HCT116 (cell line): ENCODE measurements at regions not wholly inside any gene's neighbourhood (a gene's known extent, or its start where the extent isn't known, plus 50 kb on each side); places are given as distances from the start of the nearest gene placed in this dataset.

ENCODE experiments used
- ATAC-seq: fragments of 200-7000 bp; cut with Tn5 transposase; 2 replicates; pipeline ENCODE4 v1.9.1; 2020; ENCODE audit warnings: mild to moderate bottlenecking, moderate library complexity
- BruUV-seq: library from RNA; stranded (reverse); fragments of 400-500 nt; replicated peaks from 2 replicates; lab custom pipeline; 2021; lab: Mats Ljungman, UMichigan
- CTCF ChIA-PET: fragments of 300-600 bp; sonication (Branson Sonifier 250); formaldehyde crosslinking; loops from one replicate; lab custom pipeline; 2021; ENCODE audit warnings: antibody characterized with exemption; lab: Charles Lee
- POLR2A ChIA-PET: fragments of 300-600, 350-600 bp; sonication (Branson Sonifier 250); formaldehyde crosslinking; loops from one replicate; lab custom pipeline; 2021; ENCODE audit warnings: antibody characterized with exemption; lab: Charles Lee
- RAD21 ChIA-PET, 2 experiments: fragments of 300-600 bp; sonication (Branson Sonifier 250); formaldehyde crosslinking; loops; one replicate each; lab custom pipeline; 2023; ENCODE audit warnings: low total read pairs in 2 of 2; ENCODE audit not compliant: uncharacterized antibody in 2 of 2, unreplicated experiment in 2 of 2, low non-redundant PET in 1 of 2; lab: Charles Lee
- DNase-seq: peaks from one replicate; pipeline ENCODE4 v3.0.0-alpha.2; 2010; ENCODE audit warnings: low read depth, low spot score
- H2AFZ ChIP-seq: fragments of 200-600 bp; shearing (Covaris generic), sonication (generic); 2 replicates; pipeline ENCODE4 v1.6.1; 2017; ENCODE audit warnings: low read depth, mixed run types, mixed read lengths, antibody characterized with exemption, low read length; ENCODE audit not compliant: poor library complexity, severe bottlenecking
- H3K27ac ChIP-seq: 2 replicates; pipeline ENCODE4 v1.5.1; 2012; ENCODE audit warnings: low read depth, low read length
- H3K27me3 ChIP-seq: fragments of 200-600 bp; sonication (generic); 2 replicates; pipeline ENCODE4 v1.6.1; 2016; ENCODE audit warnings: mixed run types, low read length, mixed read lengths; ENCODE audit not compliant: insufficient read depth
- H3K36me3 ChIP-seq, 2 experiments: fragments of 200-500 bp in 1 of 2; fragments of 200-600 bp in 1 of 2; sonication (Bioruptor generic) in 1 of 2; sonication (generic) in 1 of 2; 2 replicates each; pipeline versions ENCODE4 v1.5.1 to v1.6.1; 2014 to 2016; ENCODE audit warnings: low read length in 2 of 2, inconsistent platforms in 1 of 2, mixed read lengths in 1 of 2, mixed run types in 1 of 2; ENCODE audit not compliant: insufficient read depth in 2 of 2, control insufficient read depth in 1 of 2
- H3K4me1 ChIP-seq, 2 experiments: fragments of 200-600 bp in 1 of 2; sonication (generic) in 1 of 2; 2 replicates each; pipeline versions ENCODE4 v1.5.1 to v1.6.1; 2012 to 2017; ENCODE audit warnings: low read length in 2 of 2, inconsistent platforms in 1 of 2, mild to moderate bottlenecking in 1 of 2, mixed read lengths in 1 of 2, mixed run types in 1 of 2, moderate library complexity in 1 of 2; ENCODE audit not compliant: insufficient read depth in 2 of 2, control insufficient read depth in 1 of 2
- H3K4me2 ChIP-seq: fragments of 200-600 bp; sonication (generic); 2 replicates; pipeline ENCODE4 v1.6.1; 2017; ENCODE audit warnings: mixed run types, low read length, mixed read lengths
- H3K4me3 ChIP-seq, 2 experiments: fragments of 200-600 bp in 1 of 2; sonication (generic) in 1 of 2; replicated peaks in 1 of 2; 2 replicates each; pipeline ENCODE4 v1.5.1; 2011 to 2016; ENCODE audit warnings: low read length in 2 of 2, control low read depth in 1 of 2, low read depth in 1 of 2, mild to moderate bottlenecking in 1 of 2, mixed read lengths in 1 of 2, mixed run types in 1 of 2
- H3K79me2 ChIP-seq: fragments of 200-600 bp; sonication (generic); 2 replicates; pipeline ENCODE4 v1.6.1; 2017; ENCODE audit warnings: mild to moderate bottlenecking, mixed run types, low read length, moderate library complexity, mixed read lengths; ENCODE audit not compliant: insufficient read depth
- H3K9ac ChIP-seq: fragments of 200-600 bp; sonication (generic); 2 replicates; pipeline ENCODE4 v1.6.1; 2016; ENCODE audit warnings: low read length, mixed read lengths
- H3K9me2 ChIP-seq: fragments of 200-600 bp; sonication (generic), shearing (Covaris generic); 2 replicates; pipeline ENCODE4 v1.6.1; 2017; ENCODE audit warnings: mixed run types, mild to moderate bottlenecking, moderate library complexity; ENCODE audit not compliant: insufficient read depth
- H3K9me3 ChIP-seq, 2 experiments: fragments of 200-500 bp in 1 of 2; fragments of 200-600 bp in 1 of 2; sonication (Bioruptor generic) in 1 of 2; sonication (generic) in 1 of 2; 2 replicates each; pipeline ENCODE4 v1.6.1; 2014 to 2017; ENCODE audit warnings: low read length in 2 of 2, mixed read lengths in 2 of 2, inconsistent platforms in 1 of 2, low read depth in 1 of 2, mild to moderate bottlenecking in 1 of 2, mixed run types in 1 of 2, moderate library complexity in 1 of 2; ENCODE audit not compliant: control insufficient read depth in 1 of 2, insufficient read depth in 1 of 2
- H4K20me1 ChIP-seq: fragments of 200-600 bp; sonication (generic), shearing (Covaris generic); 2 replicates; pipeline ENCODE4 v1.6.1; 2017; ENCODE audit warnings: mixed run types, mild to moderate bottlenecking, moderate library complexity; ENCODE audit not compliant: insufficient read depth
- CBX3 ChIP-seq: IDR thresholded peaks from 2 replicates; pipeline ENCODE4 v1.6.1; 2012; ENCODE audit warnings: low read depth
- EGR1 ChIP-seq: IDR thresholded peaks from 2 replicates; pipeline ENCODE4 v1.6.1; 2012; ENCODE audit warnings: low read depth
- ELF1 ChIP-seq: IDR thresholded peaks from 2 replicates; pipeline ENCODE4 v1.6.1; 2012; ENCODE audit warnings: low read depth, borderline replicate concordance
- EZH2phosphoT487 ChIP-seq: fragments of 200-600 bp; IDR thresholded peaks from 2 replicates; pipeline ENCODE4 v1.6.1; 2018; ENCODE audit warnings: antibody characterized with exemption, borderline replicate concordance
- FOSL1 ChIP-seq: IDR thresholded peaks from 2 replicates; pipeline ENCODE4 v1.6.1; 2012; ENCODE audit warnings: low read depth
- MAX ChIP-seq: IDR thresholded peaks from 2 replicates; pipeline ENCODE4 v1.6.1; 2012
- REST ChIP-seq: IDR thresholded peaks from 2 replicates; pipeline ENCODE4 v1.6.1; 2012; ENCODE audit warnings: low read depth
- SIN3A ChIP-seq: IDR thresholded peaks from 2 replicates; pipeline ENCODE4 v1.6.1; 2012; ENCODE audit warnings: low read depth
- SP1 ChIP-seq: IDR thresholded peaks from 2 replicates; pipeline ENCODE4 v1.6.1; 2012; ENCODE audit warnings: low read depth
- SRF ChIP-seq: IDR thresholded peaks from 2 replicates; pipeline ENCODE4 v1.6.1; 2012; ENCODE audit warnings: low read depth
- TCF7L2 ChIP-seq: IDR thresholded peaks from 2 replicates; pipeline ENCODE4 v1.7.0; 2011; ENCODE audit warnings: borderline replicate concordance, inconsistent platforms; ENCODE audit not compliant: insufficient read depth, insufficient read length; ENCODE audit errors: extremely low read depth
- ZBTB33 ChIP-seq: IDR thresholded peaks from 2 replicates; pipeline ENCODE4 v1.6.1; 2011; ENCODE audit warnings: mild to moderate bottlenecking, low read length, moderate library complexity; ENCODE audit not compliant: insufficient replicate concordance; ENCODE audit errors: extremely low read depth
- ZNF274 ChIP-seq: fragments of 200-500 bp; sonication (Bioruptor generic); IDR thresholded peaks from 2 replicates; pipeline ENCODE4 v1.6.1; 2014; ENCODE audit warnings: mild to moderate bottlenecking, low read depth, low read length, inconsistent platforms
- intact Hi-C: fragments of 100-400 bp; cut with micrococcal nuclease; formaldehyde crosslinking; loops from 2 replicates; pipeline ENCODE4 v1.10.0; 2022
- TF ChIP-seq, protein P1 (sequence below): IDR thresholded peaks from 2 replicates; pipeline ENCODE4 v1.6.1; 2012

GRCh38 chr2:128441341-128442052 is 122.8 kb upstream of the HS6ST1 start:
- no peaks in the 10 kb centered on the region for H3K36me3 ChIP-seq
- no peak for DNase-seq
- no peak for ATAC-seq
- ChIA-PET RAD21 (no interaction called here), CTCF (no interaction called here), POLR2A (no interaction called here)
- no peaks in the 10 kb centered on the region for H3K79me2 ChIP-seq
- intact Hi-C loops: no loop called here
- no peak overlapping the region for H3K9ac ChIP-seq
- no peaks in the 10 kb centered on the region for H3K4me1 ChIP-seq
- H3K9me2 ChIP-seq: no peaks in the 10 kb centered on the region
- H4K20me1 ChIP-seq: no peaks in the 10 kb centered on the region
- no TSS peak for BruUV-seq
- H3K4me3 ChIP-seq: no peak overlapping the region
- no peaks in the 10 kb centered on the region for H3K9me3 ChIP-seq
- TF ChIP-seq SRF: no peak
- no peak for TF ChIP-seq CBX3
- TF ChIP-seq EGR1: no peak
- TF ChIP-seq TCF7L2: no peak
- TF ChIP-seq SP1: no peak
- no peak for TF ChIP-seq ZNF274
- no peak for TF ChIP-seq SIN3A
- TF ChIP-seq FOSL1: no peak
- no peak for TF ChIP-seq REST
- TF ChIP-seq ELF1: no peak
- no peak for TF ChIP-seq ZBTB33
- TF ChIP-seq, protein P1, sequence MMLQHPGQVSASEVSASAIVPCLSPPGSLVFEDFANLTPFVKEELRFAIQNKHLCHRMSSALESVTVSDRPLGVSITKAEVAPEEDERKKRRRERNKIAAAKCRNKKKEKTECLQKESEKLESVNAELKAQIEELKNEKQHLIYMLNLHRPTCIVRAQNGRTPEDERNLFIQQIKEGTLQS: no peak
- TF ChIP-seq MAX: no peak
- no peak for TF ChIP-seq EZH2phosphoT487
- H2AFZ ChIP-seq: no peak overlapping the region
- H3K27me3 ChIP-seq: no peaks in the 10 kb centered on the region
- no peak overlapping the region for H3K27ac ChIP-seq
- no peak overlapping the region for H3K4me2 ChIP-seq
